ENCODE measurements at regions not wholly inside any gene's neighbourhood (a gene's known extent, or its start where the extent isn't known, plus 50 kb on each side); places are given as distances from the start of the nearest gene placed in this dataset. TPM values are rescaled to one million over a fixed set of nuclear protein-coding genes. Genes with fewer than 3 reads are reported as not detected.

DNA sequence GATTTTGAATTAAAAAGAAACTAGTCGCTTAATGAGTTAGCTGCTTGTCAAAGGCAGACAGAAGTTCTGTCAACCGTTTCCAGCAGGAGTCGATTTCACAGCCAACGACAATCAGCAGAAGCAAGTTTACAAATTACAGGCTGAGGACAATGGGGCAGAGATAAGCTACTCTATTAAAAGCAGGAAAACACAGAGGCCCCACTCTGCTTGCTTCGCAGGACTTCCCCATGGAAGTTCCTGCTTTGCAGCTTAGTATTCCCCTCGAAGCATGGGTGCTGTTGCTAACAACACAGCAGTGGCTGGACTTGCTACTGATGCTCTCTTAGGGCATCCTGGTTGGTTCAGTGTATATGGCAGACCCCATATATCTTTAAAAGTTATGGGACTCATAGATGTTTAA, 50.8 kb upstream of the KLF6 start:
- ChIA-PET CTCF (interaction anchor here (0.6 kb wide), 1 partner anchor 9 kb away, joined by 3 read pairs; no protein-coding TSS in a partner anchor), POLR2A (interaction anchor here (0.9 kb wide), 1 partner anchor 50 kb away, joined by 10 read pairs; the partner anchor contains the start of gene KLF6)
- Histone ChIP-seq H3K27me3 (ENCODE audit: control insufficient read depth, insufficient read depth, low read length) (no peaks in the 10 kb centered on the region), H3K36me3 (ENCODE audit: control insufficient read depth, insufficient read depth, low read length) (no peaks in the 10 kb centered on the region), H3K4me3 (ENCODE audit: low read depth, low read length) (no peak overlapping the region)
- TF ChIP-seq, protein P1, sequence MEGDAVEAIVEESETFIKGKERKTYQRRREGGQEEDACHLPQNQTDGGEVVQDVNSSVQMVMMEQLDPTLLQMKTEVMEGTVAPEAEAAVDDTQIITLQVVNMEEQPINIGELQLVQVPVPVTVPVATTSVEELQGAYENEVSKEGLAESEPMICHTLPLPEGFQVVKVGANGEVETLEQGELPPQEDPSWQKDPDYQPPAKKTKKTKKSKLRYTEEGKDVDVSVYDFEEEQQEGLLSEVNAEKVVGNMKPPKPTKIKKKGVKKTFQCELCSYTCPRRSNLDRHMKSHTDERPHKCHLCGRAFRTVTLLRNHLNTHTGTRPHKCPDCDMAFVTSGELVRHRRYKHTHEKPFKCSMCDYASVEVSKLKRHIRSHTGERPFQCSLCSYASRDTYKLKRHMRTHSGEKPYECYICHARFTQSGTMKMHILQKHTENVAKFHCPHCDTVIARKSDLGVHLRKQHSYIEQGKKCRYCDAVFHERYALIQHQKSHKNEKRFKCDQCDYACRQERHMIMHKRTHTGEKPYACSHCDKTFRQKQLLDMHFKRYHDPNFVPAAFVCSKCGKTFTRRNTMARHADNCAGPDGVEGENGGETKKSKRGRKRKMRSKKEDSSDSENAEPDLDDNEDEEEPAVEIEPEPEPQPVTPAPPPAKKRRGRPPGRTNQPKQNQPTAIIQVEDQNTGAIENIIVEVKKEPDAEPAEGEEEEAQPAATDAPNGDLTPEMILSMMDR (IDR thresholded peaks at IDR 0.05; ENCODE audit: insufficient read depth, low read depth, low read length) = no peak
- no peak for DNase-seq (ENCODE audit: low read depth)

DNA sequence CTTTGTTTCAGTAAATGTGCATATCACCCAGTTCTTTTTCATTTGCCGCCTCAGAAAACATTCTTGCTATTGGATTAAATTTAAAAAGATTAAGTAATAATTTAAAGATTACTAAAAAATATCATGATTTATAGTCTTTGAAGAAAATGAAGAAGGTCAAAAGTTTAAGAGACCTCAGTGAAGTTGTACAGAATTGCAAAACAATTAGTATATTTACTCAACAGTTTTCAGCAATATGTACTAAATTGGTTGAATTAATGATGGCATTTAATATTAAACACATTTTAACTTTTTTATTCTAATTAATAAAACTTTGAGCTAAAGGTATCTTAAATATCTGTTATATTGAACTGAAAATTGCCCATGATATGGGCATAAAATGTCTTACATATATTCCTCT, 49.9 kb upstream of the KLF6 start:
- Histone ChIP-seq H3K27me3 (ENCODE audit: control insufficient read depth, insufficient read depth, low read length) (no peaks in the 10 kb centered on the region), H3K4me3 (ENCODE audit: low read depth, low read length) (no peak overlapping the region), H3K36me3 (ENCODE audit: control insufficient read depth, insufficient read depth, low read length) (no peaks in the 10 kb centered on the region)
- DNase-seq (ENCODE audit: low read depth) = no peak
- TF ChIP-seq, protein P1 (IDR thresholded peaks at IDR 0.05; ENCODE audit: insufficient read depth, low read depth, low read length) = no peak
- ChIA-PET CTCF (no interaction called here), POLR2A (interaction anchor here (1.0 kb wide), 1 partner anchor 129 kb away, joined by 3 read pairs; no protein-coding TSS in a partner anchor)

Small RNAs in the stretch of these regions (small RNA-seq; reads per million reads assigned to genes)
- gene MIR6078 (ENCODE audit: insufficient read length, low read depth, low replicate concordance) (not detected), gene RNU6-163P (ENCODE audit: insufficient read length, low read depth, low replicate concordance) (not detected)
